H1 (cell line): ENCODE measurements at regions not wholly inside any gene's neighbourhood (a gene's known extent, or its start where the extent isn't known, plus 50 kb on each side); places are given as distances from the start of the nearest gene placed in this dataset.

Experiments used
- BACH1 ChIP-seq: IDR thresholded peaks from 2 replicates; pipeline ENCODE4 v1.6.1; 2012; ENCODE audit warnings: low read length, improper control_type of control experiment
- CHD1 ChIP-seq: IDR thresholded peaks from 2 replicates; pipeline ENCODE4 v1.6.1; 2012; ENCODE audit warnings: low read depth, low read length, improper control_type of control experiment
- EP300 ChIP-seq, 2 experiments: IDR thresholded peaks; 1 replicate in 1 of 2; 2 replicates in 1 of 2; pipeline ENCODE4 v1.6.1; 2011 to 2012; ENCODE audit warnings: low read depth in 2 of 2, low read length in 2 of 2, mild to moderate bottlenecking in 2 of 2, borderline replicate concordance in 1 of 2, inconsistent platforms in 1 of 2, moderate library complexity in 1 of 2
- EZH2 ChIP-seq: fragments of 200-600 bp; sonication (generic); IDR thresholded peaks from 2 replicates; pipeline ENCODE4 v1.7.1; 2012; ENCODE audit warnings: low read depth, mild to moderate bottlenecking, moderate library complexity, low read length, inconsistent platforms; ENCODE audit not compliant: severe bottlenecking
- YY1 ChIP-seq: IDR thresholded peaks from 2 replicates; pipeline ENCODE4 v1.6.1; 2011; ENCODE audit warnings: low read depth, mild to moderate bottlenecking, low read length

DNA sequence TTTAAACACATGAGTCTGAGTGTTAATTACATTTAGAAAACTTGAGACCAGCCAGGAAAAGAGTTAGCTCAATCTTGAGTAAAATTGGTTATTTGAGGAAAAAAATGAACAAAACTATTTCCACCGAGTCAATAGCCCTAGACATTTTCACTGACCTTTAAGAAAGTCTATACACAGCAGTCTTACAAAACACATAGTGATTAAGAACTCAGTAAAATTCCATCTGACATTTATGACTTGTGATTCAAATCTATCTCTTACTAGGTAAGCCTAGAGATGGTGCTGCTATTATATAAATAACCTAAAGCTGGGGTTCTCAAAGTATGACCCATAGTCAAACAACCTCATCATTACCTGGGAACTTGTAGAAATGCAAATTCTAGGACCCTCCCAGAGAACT lies 109.1 kb upstream of the COL8A1 start (continued):
- TF ChIP-seq YY1 (no peak), BACH1 (no peak), EZH2 (no peak), CHD1 (no peak), EP300 (IDR thresholded peaks at IDR 0.05; ENCODE audit: borderline replicate concordance in 1 of 2, low read depth in 2 of 2, low read length in 2 of 2) (no peak)
